ENCODE measurements at regions not wholly inside any gene's neighbourhood (a gene's known extent, or its start where the extent isn't known, plus 50 kb on each side); places are given as distances from the start of the nearest gene placed in this dataset.

DNA sequence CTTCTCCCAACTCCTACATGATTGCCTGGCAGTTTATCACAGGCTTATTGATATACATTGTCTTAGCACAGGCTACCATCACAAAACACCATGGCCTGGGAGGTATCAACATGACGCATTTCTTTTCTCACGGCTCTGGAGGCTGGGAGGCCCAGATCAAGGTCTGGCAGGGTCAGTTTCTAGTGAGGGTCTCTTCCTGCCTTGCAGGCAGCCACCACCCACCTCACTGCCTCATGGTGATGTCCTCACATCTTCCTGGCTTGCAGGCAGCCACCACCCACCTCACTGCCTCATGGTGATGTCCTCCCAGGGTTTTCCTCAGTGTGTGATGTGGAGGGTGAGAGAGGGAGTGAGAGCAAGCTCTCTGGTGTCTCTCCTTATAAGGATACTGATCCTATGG is 599.3 kb upstream of the MKI67 start:
- H3K4me1 Mint-ChIP-seq = peaks cover 6% of the 10 kb centered on the region

GRCh38 chr10:128727114-128727513 is 600.9 kb upstream of the MKI67 start:
- no peaks in the 10 kb centered on the region for H3K36me3 Mint-ChIP-seq (ENCODE audit: low read depth)
- peaks cover 2% of the 10 kb centered on the region for H3K4me1 Mint-ChIP-seq
- H3K27me3 Mint-ChIP-seq (ENCODE audit: low read depth) = peaks cover 15% of the 10 kb centered on the region
- H3K4me3 Mint-ChIP-seq = no peak overlapping the region
- no peak for TF ChIP-seq CTCF (IDR thresholded peaks at IDR 0.05; ENCODE audit: unreplicated experiment in 3 of 3)
- H3K27ac Mint-ChIP-seq = no peak overlapping the region
- H3K9me3 Mint-ChIP-seq = no peaks in the 10 kb centered on the region

More for the DNA sequence above, 599.3 kb upstream of the MKI67 start:
- no peaks in the 10 kb centered on the region for H3K9me3 Mint-ChIP-seq
- no peaks in the 10 kb centered on the region for H3K36me3 Mint-ChIP-seq (ENCODE audit: low read depth)
- no peak overlapping the region for H3K27ac Mint-ChIP-seq
- H3K4me3 Mint-ChIP-seq = no peak overlapping the region
- peaks cover 18% of the 10 kb centered on the region for H3K27me3 Mint-ChIP-seq (ENCODE audit: low read depth)
- TF ChIP-seq CTCF (IDR thresholded peaks at IDR 0.05; ENCODE audit: unreplicated experiment in 3 of 3) = no peak

GRCh38 chr10:128729910-128730420 is 603.7 kb upstream of the MKI67 start:
- Mint-ChIP-seq H3K27ac (no peak overlapping the region), H3K4me1 (no peaks in the 10 kb centered on the region), H3K9me3 (no peaks in the 10 kb centered on the region), H3K36me3 (ENCODE audit: low read depth) (no peaks in the 10 kb centered on the region), H3K4me3 (no peak overlapping the region), H3K27me3 (ENCODE audit: low read depth) (peaks cover 20% of the 10 kb centered on the region)
- TF ChIP-seq CTCF (IDR thresholded peaks at IDR 0.05; ENCODE audit: unreplicated experiment in 3 of 3) = no peak

DNA sequence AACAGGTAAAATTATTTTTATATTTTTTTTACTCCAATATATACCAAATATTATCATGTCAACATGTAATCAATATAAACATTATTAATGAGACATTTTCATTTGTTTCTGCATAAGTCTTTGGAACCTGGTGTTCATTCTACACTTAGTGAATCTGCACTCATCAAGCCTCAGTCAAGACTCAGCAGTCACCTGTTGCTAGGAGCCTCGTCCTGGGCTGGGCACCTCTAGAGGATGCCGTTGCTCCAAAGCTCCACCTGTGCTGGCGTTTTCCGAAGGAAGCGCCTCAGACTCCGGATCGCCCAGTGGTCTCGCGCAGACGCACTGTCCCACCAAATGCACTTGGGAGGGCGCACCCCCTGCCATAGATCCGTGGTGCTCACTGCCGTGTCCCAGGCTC is 604.7 kb upstream of the MKI67 start:
- peaks cover 21% of the 10 kb centered on the region for H3K27me3 Mint-ChIP-seq (ENCODE audit: low read depth)
- no peaks in the 10 kb centered on the region for H3K36me3 Mint-ChIP-seq (ENCODE audit: low read depth)
- H3K27ac Mint-ChIP-seq = no peak overlapping the region
- H3K4me3 Mint-ChIP-seq = no peak overlapping the region
- H3K9me3 Mint-ChIP-seq = no peaks in the 10 kb centered on the region
- no peaks in the 10 kb centered on the region for H3K4me1 Mint-ChIP-seq
- no peak for TF ChIP-seq CTCF (IDR thresholded peaks at IDR 0.05; ENCODE audit: unreplicated experiment in 3 of 3)

- Mint-ChIP-seq H3K27ac (no peak overlapping the region), H3K4me3 (no peak overlapping the region), H3K36me3 (ENCODE audit: low read depth) (no peaks in the 10 kb centered on the region), H3K4me1 (no peaks in the 10 kb centered on the region), H3K27me3 (ENCODE audit: low read depth) (peaks cover 8% of the 10 kb centered on the region), H3K9me3 (no peaks in the 10 kb centered on the region)
- no peak for TF ChIP-seq CTCF (IDR thresholded peaks at IDR 0.05; ENCODE audit: unreplicated experiment in 3 of 3)
These were observed 607.9 kb upstream of the MKI67 start for GRCh38 chr10:128734161-128734560.

DNA sequence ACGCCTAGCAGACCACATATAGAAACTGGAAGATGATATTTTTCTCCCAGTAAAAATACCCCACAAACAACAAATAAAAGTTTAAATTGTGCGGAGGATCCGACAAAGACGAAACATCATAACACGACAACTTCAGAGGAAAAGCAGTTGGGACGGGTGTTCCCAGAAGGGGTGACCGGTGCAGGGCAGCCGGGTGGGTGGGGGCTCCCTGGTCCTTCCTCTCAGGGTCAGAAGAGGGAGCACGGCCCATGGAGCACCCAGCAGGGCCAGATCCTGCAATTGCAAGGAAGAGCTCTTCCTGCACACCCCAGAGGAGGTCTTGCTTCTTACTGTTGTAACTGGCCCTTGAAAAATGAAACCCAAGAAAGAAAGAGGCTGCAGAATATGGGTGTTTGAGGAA is 608.5 kb upstream of the MKI67 start:
- H3K27me3 Mint-ChIP-seq (ENCODE audit: low read depth) = peaks cover 8% of the 10 kb centered on the region
- H3K4me3 Mint-ChIP-seq = no peak overlapping the region
- H3K36me3 Mint-ChIP-seq (ENCODE audit: low read depth) = no peaks in the 10 kb centered on the region
- H3K9me3 Mint-ChIP-seq = no peaks in the 10 kb centered on the region
- H3K4me1 Mint-ChIP-seq = no peaks in the 10 kb centered on the region
- peak overlapping the region in 1 of 3 experiments; percentile 40 for H3K27ac Mint-ChIP-seq
- TF ChIP-seq CTCF (IDR thresholded peaks at IDR 0.05; ENCODE audit: unreplicated experiment in 3 of 3) = no peak
